HG03520 (cell line): ENCODE measurements at regions not wholly inside any gene's neighbourhood (a gene's known extent, or its start where the extent isn't known, plus 50 kb on each side); places are given as distances from the start of the nearest gene placed in this dataset.
A peak's percentile ranks its signal among the peaks of the same experiment; 100 is the strongest.

Experiments used
- ATAC-seq: cut with Tn5 transposase; IDR thresholded peaks from one replicate; pipeline ENCODE4 v1.9.1; 2021; ENCODE audit warnings: mild to moderate bottlenecking, moderate library complexity; ENCODE audit not compliant: unreplicated experiment

DNA sequence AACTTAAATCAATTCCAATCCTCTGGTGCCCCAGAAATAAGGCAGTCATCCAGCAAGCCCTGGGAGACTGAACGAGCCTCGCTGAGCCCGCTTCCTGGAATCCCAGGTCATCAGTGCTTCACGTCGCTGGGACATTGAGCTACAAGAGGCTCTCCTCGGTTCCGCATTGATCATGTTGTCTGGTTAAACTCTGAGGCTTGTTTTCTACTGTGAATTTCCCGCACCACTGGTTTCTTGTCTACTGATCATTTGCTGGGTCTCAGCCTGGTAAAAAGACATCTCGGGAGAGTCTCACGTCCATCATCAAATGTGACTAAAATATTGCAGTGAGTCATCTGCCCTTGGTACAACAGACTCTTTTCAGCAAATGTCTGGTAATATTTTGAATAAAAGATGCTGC is 569.2 kb downstream of the QKI start:
- ATAC-seq, result no peak

DNA sequence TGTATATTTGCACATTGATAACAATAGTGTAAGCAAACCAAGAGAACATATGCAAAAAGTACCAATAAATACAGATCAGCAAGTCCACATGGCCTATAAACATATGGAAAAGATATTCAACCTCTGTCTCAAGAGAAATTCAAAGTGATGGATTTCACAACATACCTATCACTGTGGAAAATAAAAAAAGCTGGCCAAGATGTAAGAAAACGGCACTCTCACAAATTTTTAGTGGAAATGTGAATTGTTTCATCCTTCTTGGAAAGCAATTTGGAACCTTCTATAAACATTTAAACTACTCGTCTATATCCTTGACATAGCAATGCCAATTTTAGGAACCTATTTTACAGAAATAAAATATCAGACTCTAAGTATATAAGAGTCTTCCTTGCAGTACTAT is 559.8 kb downstream of the QKI start:
- ATAC-seq, result no peak

DNA sequence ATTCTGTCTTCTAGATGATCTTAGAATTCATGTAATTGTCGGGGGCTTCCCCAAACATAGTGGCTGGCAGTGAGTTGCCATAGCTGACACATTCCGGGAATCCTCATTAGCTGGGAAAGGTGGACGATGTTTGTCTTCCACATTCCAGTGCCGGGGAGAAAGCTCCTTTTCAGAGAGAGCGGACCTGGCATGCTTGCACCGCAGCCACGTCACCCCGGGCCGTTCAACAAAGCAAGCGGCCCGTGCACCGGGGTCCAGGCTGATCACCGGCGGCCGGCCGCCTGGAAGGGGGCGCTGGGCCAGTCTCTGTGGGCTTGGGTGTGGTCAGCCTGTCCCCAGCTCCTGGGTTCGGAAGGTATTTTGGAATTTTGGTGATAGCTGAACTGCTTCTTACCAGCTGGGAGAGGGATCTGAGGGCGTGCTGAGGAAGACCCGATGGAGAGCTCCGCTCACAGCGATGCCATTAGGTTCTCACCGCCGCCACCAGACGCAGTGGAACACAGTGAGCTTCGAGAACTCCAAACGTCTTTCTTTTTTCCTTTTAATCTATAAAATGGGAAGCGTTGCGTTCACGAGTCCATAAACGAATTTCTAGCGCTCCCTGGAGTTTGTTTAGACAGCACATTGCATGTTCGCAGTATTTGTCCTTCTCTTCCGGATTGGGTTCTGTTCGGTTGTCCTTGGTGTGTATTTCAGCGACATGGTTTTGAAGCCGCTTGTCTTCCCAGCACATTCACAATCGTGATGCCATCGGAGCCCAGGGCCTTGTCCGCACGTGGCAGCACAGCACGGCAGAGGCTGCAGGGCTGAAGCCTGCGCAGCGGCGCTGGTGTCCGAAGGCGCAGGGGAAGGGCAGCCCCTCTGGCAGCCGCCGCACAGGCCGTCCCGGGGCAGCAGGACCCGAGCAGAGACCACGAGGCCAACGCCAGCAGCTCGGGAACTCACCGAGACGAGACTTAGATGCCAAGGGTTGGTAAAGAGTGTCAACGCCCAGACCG is 557.6 kb downstream of the QKI start:
- no peak for ATAC-seq

DNA sequence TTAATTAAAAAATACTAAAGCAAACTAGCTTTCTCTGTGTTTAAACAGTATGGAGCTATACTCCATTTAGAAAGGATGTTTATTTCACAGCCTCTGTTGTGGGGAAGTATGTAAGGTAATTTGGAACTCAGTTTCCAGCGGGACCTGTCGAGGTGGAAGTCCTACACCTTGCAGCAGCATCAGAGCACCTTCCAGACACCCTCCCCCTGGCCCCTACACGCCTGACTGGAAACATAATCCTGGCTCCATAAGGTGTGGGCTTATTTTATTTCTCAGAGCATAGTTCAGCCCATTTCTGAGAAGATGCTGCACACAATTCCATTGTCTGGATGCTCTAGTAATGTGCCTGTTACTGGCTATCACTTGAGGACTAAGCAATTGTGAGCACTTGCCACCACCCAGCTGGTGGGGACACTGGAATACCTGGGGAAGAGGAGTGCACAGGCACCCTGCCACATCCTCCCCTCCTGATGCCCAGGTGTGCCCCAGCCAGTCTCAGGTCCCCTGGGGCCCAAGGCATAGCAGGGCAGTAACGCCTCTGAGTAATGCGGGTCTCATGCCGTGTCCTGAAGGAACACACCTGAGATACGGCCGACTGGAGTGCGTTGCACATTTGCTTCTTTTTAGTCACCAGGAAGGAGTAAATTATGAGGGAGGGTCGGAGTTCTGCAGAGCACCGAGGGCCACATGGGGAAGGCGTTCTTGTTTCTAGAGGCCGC is 556.5 kb downstream of the QKI start:
- ATAC-seq, result no peak

DNA sequence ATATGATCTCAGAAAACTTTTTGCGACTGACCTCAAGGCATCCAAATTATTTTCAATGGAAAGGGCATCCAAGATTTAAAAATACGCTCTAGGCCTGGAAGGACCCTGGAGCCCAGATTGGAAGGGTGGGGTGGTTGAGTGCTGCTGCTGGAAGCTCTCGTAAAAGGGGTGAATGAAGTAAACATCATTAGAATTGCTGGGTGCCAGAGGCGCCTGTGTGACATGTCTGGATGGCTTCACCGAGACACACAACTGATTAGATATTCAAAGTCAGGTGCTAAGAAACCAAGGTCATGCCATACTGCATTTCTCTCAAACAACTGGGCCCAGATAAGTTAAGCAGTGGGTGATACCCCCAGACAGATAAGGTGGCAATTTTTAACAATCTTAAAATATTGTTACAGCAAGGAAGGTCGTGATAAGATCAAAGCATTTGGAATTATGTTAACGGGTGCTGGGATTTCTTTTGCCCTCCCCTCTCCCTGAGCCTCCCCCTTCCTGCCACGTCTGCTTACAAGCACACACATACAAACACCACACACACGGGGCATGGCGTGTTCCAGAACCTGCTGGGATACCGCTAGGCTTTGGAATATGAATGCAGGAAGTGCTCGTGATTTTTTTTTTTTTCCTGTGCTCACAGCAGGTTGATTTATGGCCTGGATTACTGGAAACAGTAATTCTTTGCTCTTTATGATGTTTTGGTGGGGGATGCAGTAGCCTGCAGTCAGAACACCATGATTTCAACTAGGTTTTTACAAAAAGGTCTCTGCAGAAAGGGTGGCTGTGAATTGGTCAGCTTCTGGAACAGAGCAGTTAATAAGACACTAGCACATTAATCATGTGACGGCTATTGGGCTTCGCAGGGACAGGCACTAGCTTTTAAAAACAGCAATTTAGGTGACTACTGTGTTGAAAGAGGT is 551.2 kb downstream of the QKI start:
- ATAC-seq, result no peak

DNA sequence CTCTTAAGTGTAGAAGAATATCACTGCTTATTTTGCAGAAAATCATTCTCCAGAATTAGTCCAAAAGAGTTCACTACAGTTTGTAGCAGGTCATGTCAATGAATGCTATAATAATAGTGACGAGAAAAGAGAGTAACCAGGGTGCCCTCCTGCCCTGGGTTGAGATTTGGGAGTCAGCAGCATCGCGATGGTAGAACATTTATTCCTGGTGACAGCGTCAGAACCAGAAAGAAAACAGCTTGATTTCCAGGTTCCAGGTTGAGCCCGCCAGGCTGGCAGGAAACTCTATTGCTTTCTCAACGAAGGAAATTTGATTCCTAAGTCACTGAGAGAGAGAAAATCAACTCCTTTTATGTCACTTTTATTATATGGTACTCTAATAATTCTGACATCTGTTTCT is 550.3 kb downstream of the QKI start:
- ATAC-seq, result no peak

DNA sequence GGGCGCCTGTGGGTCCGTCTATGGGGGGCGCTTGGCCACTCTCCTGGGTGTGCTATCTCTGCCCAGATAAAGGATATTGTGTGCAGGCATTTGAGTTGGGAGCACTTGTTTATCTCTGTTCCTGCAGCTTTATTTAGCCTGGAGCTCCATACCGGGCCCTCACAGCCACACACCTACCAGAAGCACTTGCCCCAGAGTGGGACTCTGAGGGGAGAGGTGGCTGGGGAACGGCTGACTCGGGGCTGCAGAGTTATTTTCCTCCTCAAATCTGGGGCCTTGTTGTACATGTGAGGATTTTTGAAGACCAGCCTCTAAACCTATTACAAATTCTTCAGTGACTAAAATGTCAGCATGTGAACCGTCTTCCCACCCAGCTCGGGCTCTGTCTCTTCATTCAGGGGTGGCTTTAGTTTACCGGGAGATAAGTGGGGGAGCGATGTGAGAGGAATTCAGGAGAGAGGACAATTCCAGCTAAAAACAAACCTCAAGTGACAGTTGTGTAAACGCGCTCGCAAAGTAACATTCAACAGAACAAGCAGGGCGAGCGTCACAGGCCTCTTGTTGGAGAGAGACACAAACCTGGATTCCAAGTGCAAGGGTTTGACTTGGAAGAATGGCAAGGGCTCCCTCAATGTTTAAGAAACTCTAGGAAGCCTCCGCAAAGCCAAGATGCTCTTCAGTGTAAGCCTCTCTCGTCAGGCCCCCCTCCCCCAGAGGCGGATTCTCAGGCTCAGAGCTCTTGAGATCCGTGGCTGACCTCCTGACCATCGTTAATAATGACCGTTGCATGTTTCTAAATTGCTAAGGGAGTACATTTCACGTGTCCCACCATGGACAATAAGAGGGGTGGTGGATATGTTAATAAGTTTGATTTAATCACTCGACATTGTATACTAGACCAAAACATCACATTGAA is 548.9 kb downstream of the QKI start:
- no peak for ATAC-seq

DNA sequence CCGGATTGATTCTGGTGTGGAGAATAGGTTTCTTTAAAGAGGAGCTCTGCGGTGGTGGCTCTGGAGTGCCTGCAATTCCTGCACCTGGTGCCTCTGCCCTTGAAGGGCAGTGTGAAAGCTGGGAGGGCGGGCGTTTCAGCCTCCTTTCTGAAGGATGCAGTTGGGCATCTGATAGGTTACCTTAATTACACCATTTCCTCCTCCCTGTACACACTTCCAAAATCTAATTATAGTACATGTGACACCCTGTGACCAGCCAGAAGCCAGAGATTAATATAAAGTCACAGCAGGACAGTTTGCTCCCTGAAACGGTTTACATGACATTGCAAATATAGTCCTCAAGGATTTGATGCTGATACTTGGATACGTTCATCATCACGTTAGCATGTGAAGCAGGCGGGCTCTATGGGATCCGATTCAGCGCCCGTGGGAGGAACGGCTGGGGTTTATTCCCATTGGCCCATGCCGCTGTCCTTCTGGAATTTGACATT is 548.2 kb downstream of the QKI start:
- ATAC-seq, result no peak

DNA sequence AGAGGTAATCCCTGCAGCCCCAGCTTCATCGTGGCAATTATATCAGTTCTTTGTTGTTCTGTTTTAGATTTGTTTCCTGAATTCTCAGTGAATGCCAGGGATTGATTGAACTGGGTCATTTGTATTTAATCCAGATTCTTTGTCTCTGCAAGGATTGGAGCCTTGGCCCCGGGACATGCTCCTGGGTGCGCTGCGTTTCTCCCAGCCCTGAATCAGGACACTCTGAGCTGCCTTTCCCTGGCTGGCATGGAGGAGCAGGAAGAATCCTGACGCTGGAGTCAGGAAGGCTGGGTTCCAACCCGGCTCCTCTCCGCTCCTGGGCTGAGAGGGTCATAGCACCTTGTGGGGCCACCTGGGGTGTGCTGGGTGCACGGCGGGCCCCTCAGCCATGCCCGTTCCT is 545.6 kb downstream of the QKI start:
- no peak for ATAC-seq

DNA sequence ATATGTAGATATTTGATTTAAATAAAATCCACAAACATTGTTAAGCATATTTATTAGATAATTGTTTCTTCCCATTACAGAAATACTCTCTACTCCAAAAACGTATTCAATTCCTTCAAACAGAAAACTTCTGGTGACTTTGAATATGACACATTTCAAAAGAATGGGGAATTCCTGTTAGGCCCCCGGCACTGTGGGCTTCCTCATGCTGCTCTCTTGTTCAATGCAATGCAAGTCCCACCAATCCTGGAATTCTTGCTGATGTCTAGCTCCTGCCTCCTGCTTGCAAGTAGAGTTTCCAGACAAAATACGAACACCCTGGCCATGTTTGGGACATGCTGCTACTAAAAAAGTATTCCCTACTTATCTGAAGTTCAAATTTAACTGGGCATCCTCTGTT is 544.1 kb downstream of the QKI start:
- no peak for ATAC-seq

DNA sequence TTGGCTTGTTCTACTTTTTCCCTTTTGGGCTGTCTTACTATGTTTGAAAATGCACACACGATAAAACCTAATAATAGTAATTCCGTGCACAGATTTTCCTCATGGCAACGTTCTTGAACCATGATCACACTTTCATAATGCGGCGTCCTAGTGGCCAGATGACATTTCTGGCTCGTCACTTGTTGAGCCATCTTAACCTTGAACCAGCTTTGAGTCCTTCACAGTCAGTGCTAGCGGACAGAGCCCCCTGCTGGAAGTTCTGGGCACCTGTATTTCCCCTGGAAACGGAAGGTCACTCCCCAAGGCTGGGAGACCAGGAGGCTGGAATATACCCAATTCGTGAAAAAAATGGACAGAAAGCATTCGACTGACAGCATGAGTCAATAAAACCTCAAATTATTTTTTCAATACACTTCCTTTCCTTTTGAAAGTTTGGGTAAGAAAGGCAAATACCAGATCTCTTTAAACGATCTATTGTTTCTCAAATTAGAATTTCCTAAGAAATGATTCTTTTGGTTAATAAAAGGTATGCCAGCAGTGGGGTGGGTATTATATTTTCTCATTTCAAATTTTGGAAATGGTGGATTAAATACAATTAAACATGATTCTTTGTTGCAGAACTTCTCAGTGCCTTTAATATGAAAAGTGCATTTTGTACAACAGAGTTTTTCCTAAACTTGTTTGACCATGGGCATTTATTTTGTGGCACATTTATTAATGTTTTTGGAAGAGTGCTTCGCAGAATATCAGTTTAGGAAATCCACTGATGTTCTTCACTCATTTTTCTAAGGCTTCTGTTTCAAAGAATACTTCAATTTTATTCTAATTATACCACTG is 542.3 kb downstream of the QKI start:
- ATAC-seq, result peak; percentile 99

DNA sequence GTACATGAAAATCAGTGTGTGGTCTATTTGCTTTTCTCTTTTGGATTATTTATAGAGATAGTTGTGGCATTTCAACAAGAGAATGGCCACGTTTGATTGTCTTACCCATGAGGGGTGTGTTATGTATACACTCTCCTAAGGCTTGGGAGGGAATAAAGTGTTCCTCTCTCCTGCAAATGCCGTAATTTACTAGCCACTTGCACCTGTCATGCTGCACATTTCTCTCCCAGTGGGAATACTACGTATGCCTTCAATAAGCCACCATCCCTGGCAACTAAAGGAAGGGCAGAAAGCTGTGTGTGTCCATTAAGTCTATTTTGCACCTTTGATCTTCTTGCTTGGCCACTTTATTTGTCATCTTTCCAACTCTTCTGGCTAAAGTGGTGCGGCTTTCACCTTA is 541.2 kb downstream of the QKI start:
- no peak for ATAC-seq

DNA sequence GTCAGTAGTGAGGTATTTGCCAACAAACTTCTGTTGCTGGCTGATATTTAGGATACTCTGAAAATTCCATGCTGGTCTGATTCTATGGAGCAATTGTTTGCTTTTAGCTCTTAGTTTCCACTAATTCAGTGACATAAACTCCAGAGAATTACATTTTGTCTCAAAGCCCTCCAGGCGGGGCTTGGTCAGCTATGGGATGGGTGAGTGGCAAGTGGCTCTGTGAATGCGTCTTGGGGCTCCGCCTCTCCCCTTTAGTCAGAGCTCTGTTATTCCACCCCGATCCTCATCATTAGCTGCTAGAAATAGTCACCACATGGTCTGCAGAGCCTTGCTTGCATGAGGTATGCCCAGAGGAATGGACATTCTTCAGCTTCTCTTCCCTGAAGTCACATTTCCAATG is 540.6 kb downstream of the QKI start:
- ATAC-seq, result no peak

DNA sequence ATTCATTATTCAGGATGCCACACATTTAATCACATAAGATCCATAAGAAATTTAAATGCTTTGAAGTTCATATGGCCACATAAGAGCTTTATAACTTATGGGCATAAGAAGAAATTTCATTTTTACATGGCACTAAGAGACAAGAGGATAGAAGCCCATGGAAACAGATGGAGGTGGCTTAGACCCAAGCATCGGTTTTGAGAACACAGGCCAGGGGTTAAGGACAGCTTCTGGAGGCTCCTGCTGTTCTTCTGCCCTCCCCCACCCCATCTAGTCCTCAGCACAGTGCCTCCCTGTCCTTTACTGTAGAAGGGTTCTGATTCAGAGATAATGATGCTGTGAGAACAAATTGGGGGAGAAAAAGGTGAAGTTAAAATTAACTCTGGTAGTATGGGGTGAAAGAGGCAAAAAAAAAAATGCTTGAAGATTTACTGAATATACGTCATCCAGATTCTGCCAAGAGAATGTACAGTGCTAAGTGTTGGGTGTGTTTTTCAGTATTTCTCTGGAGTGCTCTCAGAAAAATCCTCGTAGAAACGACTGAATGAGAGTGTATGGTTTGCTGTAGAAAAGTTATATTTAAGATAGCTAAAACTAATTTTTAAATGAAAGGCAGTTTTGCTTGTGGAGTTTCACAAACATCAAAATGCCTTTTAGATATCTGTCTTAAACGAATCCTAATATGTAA is 539.7 kb downstream of the QKI start:
- ATAC-seq, result no peak

DNA sequence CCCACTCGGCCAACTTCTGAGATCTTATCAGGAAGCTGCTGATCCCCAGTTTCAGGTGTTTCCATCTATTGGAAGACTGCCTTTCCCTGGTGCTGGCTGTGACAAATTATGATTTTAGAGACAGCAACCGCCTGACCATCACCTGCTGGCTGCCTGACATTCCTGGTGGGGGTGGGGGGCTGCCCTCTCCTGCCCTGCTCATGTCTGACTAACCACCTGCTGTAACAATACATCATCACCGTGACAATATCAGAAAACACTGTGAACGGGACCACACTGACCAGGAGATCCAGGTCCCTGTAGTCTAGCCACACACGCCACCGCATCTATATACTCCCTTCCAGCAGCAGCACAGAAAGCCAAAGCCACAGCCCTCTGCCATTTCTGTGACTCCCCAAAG is 537.5 kb downstream of the QKI start:
- no peak for ATAC-seq

DNA sequence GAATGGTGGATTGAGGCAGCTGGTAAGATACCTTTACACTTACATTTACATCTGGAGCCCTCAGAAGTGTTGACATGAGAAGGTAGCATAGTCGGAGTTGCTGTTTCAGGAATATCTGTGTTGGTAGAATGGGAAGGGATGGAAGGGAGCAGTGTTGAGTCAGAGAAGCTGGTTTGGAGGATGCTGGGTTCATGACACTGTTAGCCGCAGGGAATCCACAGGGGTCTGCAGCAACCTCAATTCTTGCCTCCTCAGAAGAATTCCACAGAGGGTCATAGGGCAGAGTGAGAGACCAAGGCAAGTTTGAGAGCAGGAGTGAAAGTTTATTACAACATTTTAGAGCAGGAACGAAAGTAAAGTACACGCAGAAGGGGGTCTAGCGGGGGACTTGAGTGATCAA is 536.8 kb downstream of the QKI start:
- ATAC-seq, result no peak

DNA sequence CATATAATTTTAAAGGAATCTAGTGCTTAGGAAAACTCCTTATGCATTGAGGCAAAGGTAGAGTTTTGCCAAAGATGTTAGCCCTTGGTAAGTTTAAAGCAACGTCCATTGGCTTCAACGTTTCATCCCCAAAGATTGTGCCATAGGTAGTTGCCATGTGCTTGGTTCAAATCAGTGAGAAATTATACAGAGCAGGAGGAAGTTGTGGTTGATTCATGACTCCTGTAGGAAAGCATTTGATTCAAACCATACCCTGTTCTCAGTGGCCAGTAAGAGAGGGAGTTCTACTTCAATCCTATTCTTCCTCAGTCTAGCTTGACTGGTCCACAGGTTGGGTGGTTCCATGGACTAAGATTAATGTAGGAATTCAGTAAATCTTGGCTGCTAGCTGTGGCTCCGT is 535.6 kb downstream of the QKI start:
- no peak for ATAC-seq

DNA sequence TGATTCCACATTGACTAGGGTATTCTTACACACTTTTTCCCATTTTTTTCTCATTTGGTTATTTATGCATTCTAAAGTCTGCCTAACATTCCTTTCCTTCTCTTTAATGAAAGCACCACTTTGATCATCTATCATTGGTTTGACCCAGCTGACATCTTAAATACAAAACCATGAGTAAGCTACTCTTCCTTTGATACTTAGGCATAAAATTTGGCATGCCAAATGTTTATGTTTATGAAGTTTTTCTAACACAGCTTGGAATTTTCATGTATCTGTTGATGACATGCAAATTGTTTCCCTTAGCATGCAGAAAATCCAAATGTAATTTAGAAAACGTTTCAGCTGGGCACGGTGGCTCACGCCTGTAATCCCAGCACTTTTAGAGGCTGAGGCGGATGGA is 534.9 kb downstream of the QKI start:
- ATAC-seq, result no peak
